Skeletal muscle cell (primary cell): ENCODE measurements at regions not wholly inside any gene's neighbourhood (a gene's known extent, or its start where the extent isn't known, plus 50 kb on each side); places are given as distances from the start of the nearest gene placed in this dataset.
"Not testable (repeated sequence)": the region's sequence is repeated elsewhere in the genome, so short reads cannot be mapped to it uniquely, and the experiment has no call there.

ENCODE experiments used
- DNase-seq: peaks from one replicate; pipeline ENCODE4 v3.0.0-alpha.2; 2010; ENCODE audit warnings: low read depth
- H3K4me3 ChIP-seq: 2 replicates; pipeline ENCODE4 v1.5.1; 2011; ENCODE audit warnings: low read depth, mild to moderate bottlenecking, control low read depth, low read length, moderate library complexity

GRCh38 chr12:5292651-5293050 lies 139.3 kb upstream of the NTF3 start:
- no peak overlapping the region for H3K4me3 ChIP-seq
- DNase-seq = no peak

DNA sequence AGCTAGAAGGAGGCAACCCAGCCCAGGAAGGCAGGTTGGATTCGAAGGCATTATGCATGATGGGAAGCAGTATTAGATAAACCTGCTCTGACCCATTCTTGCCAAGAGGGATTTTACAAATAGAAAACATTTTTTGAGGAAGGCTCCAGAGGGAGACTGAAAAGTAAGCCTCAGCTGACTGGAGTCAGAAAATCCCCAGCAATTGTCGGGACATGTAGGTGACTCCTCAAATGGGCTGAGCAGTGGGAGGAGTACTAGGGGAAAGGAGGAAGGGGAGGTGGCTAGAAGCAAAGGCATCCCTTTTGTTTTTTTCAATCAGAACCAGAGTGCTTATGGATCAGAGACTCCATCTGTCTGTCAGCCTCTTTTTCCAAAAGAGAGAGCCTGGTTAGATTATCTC lies 138.1 kb upstream of the NTF3 start:
- DNase-seq = no peak
- no peak overlapping the region for H3K4me3 ChIP-seq

- H3K4me3 ChIP-seq = no peak overlapping the region
- no peak for DNase-seq
These were observed 137.4 kb upstream of the NTF3 start for GRCh38 chr12:5294274-5295070.

- no peak overlapping the region for H3K4me3 ChIP-seq
- DNase-seq = no peak
These were observed 136.8 kb upstream of the NTF3 start for GRCh38 chr12:5295151-5295550.

- DNase-seq = no peak
- no peak overlapping the region for H3K4me3 ChIP-seq
These were observed 135.9 kb upstream of the NTF3 start for GRCh38 chr12:5295996-5296395.

- H3K4me3 ChIP-seq = no peak overlapping the region
These were observed 130.4 kb upstream of the NTF3 start for GRCh38 chr12:5301539-5301938.

GRCh38 chr12:5305425-5305824 lies 126.5 kb upstream of the NTF3 start:
- DNase-seq = no peak
- H3K4me3 ChIP-seq = no peak overlapping the region

More at GRCh38 chr12:5301539-5301938, 130.4 kb upstream of the NTF3 start:
- DNase-seq = no peak

GRCh38 chr12:5305886-5306545 lies 125.9 kb upstream of the NTF3 start:
- no peak for DNase-seq
- no peak overlapping the region for H3K4me3 ChIP-seq

- no peak for DNase-seq
- H3K4me3 ChIP-seq = no peak overlapping the region
These were observed 124.8 kb upstream of the NTF3 start for GRCh38 chr12:5307065-5307464.

DNA sequence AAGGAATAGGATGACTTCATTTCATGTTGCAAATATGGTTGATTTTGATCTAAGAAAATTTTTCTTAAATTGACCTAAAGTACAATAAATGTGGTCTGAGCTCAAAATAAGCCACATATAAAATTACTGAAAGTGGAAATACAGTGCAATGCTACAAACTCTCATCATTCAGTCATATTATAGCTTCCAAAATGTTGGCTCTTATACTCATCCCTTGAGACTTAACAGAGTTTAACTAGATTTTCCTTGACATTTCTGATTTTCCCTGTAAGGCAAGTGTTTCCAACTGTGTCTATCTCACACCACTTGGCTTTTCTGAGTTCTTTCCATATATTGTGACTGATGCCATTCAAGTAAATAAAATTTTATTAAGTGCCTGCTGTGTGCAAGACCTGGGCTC lies 123.7 kb upstream of the NTF3 start:
- H3K4me3 ChIP-seq = no peak overlapping the region
- DNase-seq = no peak

DNA sequence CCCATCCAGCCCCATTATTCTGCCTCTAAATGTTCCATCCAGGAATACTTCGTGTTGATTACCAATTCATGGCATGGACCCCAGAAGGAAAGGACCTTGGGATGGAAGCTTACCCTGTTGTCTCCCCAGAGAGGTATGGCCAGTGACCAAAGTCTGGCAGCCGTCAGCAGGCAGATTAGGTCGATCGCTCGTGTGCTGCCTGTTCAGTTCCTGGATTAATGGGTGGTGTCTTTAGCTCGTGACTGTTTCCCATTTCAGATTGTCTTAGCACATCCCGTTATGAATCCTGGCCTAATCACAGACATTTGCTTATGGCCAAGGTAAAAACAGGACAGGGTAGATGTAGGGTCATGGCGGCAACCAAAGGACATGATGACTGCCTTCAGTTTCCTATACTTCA lies 122.9 kb upstream of the NTF3 start:
- H3K4me3 ChIP-seq = no peak overlapping the region
- DNase-seq = no peak

DNA sequence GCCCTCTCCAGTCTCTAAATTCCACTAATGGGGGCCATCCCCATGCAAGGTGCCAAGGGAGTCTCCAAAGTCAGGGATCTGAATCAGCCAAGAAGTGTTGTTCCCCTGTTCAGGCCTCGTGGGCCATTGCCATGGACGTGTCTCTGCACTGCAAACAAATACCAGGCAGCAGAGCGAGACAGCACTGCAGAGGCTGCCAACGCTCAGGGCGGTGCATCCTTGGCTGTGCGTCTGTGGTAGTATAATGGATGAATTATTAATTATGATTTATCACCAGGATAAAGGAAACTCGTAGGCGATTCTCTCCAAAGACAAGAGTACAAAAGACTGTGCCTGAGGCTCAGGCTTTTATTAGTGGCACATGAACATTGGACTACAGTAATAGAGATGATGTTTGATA lies 122.3 kb upstream of the NTF3 start:
- DNase-seq = no peak
- no peak overlapping the region for H3K4me3 ChIP-seq

DNA sequence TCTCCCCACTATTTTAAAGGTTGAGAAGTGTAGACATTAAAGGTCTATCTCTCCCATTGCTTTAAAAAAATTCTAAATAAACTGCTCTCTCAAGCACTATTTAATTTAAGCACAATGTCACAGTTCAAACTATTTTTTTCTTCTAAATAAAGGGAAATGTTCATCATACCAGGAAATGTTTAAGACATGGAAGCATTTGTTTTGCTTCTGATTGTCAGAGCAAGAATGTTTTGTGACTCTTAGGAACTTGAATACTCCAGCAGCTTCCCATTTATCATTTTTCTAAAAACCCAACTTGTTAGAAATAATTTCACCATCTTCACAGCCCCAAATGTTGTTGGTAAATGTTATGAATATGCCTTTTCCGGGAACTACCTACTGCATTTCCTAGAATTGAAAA lies 121.8 kb upstream of the NTF3 start:
- H3K4me3 ChIP-seq = no peak overlapping the region
- no peak for DNase-seq

DNA sequence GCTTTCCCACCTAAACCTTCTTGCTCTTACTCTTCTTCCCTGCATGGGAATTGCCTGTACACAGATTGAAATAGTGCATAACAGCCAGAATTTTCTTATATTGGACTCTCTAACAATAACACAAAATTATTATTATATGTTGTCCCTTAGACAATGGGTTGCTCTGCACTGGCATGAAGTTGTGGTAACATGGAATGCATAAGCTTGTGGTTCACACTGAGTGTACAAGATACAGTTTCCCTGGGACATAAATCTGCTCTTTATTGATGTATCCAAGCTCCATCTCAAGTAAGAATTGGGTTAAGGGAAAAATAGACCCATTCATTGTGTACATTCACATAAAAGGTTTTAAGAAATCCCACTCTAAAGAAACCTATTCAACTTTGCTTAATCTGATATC lies 114.4 kb upstream of the NTF3 start:
- no peak overlapping the region for H3K4me3 ChIP-seq
- DNase-seq = no peak

- DNase-seq = no peak
- H3K4me3 ChIP-seq = no peak overlapping the region
These were observed 113.0 kb upstream of the NTF3 start for GRCh38 chr12:5318874-5319273.

- no peak for DNase-seq
- no peak overlapping the region for H3K4me3 ChIP-seq
These were observed 103.0 kb upstream of the NTF3 start for GRCh38 chr12:5328669-5329517.

DNA sequence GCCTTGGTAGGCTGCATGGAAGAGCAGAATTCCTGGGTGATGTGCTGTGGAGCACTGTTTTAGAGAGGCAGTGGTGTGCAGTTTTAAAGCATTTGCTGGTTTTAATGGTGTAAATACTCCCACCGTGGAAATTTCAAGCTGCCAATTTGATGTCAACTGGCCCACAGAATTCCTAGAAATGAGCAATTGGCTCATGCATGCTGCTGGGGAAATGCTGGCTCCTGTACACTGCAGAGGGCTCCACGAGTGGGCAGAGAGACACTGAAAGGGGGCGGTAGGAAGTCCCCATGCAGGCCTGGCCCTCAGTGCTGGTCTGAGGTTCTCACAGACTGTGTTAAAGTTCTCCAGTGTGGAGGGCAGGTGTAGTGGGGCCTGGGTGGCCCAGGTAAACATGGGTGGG lies 99.4 kb upstream of the NTF3 start:
- no peak for DNase-seq
- no peak overlapping the region for H3K4me3 ChIP-seq

DNA sequence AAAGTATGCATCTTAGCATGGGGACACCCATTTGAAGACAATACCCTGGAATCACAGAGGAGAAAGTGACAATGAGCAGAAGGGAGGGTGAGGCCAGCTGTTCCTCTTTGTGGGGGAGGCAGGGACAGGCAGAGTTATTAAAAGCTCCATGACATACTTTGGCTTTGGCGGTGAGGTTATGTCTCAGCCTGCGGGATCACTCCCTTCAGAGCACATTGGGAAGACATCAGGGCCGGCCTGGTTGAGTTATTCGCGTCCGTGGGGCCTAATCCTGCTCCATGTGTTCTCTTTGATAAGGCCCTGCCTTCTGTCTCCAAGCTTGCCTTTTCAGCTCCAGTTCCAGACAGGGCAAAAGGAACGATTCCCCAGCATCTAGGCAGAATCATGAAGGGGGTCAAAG lies 98.8 kb upstream of the NTF3 start:
- H3K4me3 ChIP-seq = no peak overlapping the region
- no peak for DNase-seq

- DNase-seq = no peak
- no peak overlapping the region for H3K4me3 ChIP-seq
These were observed 96.8 kb upstream of the NTF3 start for GRCh38 chr12:5335069-5335468.

- not testable (repeated sequence) for DNase-seq, H3K4me3 ChIP-seq
These were observed 90.8 kb upstream of the NTF3 start for GRCh38 chr12:5341086-5341485.
